Liver (tissue), 8 donors: ENCODE measurements at regions not wholly inside any gene's neighbourhood (a gene's known extent, or its start where the extent isn't known, plus 50 kb on each side); places are given as distances from the start of the nearest gene placed in this dataset.

Source experiments
- DNase-seq: peaks from one replicate; pipeline ENCODE4 v3.0.0-alpha.2; 2017; ENCODE audit warnings: low spot score
- H3K27ac ChIP-seq, 2 donors: one replicate each; pipeline ENCODE4 v1.7.0; 2013; ENCODE audit warnings: inconsistent platforms in 2 of 2, low read length in 2 of 2, control low read depth in 1 of 2, low read depth in 1 of 2, mild to moderate bottlenecking in 1 of 2
- H3K27me3 ChIP-seq, 4 donors: one replicate each; pipeline versions ENCODE4 v1.6.1 to v1.7.0; 2013; ENCODE audit warnings: low read length in 3 of 4, inconsistent platforms in 1 of 4, mild to moderate bottlenecking in 1 of 4, moderate library complexity in 1 of 4; ENCODE audit not compliant: control insufficient read depth in 4 of 4, insufficient read depth in 4 of 4
- H3K36me3 ChIP-seq, 4 donors: one replicate each; pipeline versions ENCODE4 v1.6.1 to v1.7.0; 2013; ENCODE audit warnings: low read length in 3 of 4, mild to moderate bottlenecking in 3 of 4, low read depth in 1 of 4, moderate library complexity in 1 of 4; ENCODE audit not compliant: control insufficient read depth in 4 of 4, insufficient read depth in 3 of 4
- H3K4me1 ChIP-seq, 4 donors: one replicate each; pipeline versions ENCODE4 v1.6.1 to v1.7.0; 2013; ENCODE audit warnings: low read length in 3 of 4, mild to moderate bottlenecking in 3 of 4, moderate library complexity in 1 of 4; ENCODE audit not compliant: control insufficient read depth in 4 of 4, insufficient read depth in 4 of 4
- H3K4me3 ChIP-seq, 3 donors: one replicate each; pipeline versions ENCODE4 v1.6.1 to v1.7.0; 2013; ENCODE audit warnings: low read length in 3 of 3, control low read depth in 1 of 3, low read depth in 1 of 3, mild to moderate bottlenecking in 1 of 3
- H3K9ac ChIP-seq, 2 donors: one replicate each; pipeline ENCODE4 v1.7.0; 2013; ENCODE audit warnings: low read length in 2 of 2, mild to moderate bottlenecking in 2 of 2, moderate library complexity in 2 of 2, control low read depth in 1 of 2, low read depth in 1 of 2
- H3K9me3 ChIP-seq, 4 donors: one replicate each; pipeline versions ENCODE4 v1.6.1 to v1.7.0; 2013; ENCODE audit warnings: low read length in 3 of 4; ENCODE audit not compliant: control insufficient read depth in 4 of 4
- CTCF ChIP-seq: fragments of 150-350 bp; IDR thresholded peaks from 2 replicates; pipeline ENCODE4 v1.5.1; 2017; ENCODE audit warnings: improper control_type of control experiment, low read depth, low read length; ENCODE audit not compliant: missing input control
- EGR1 ChIP-seq, 2 donors: IDR thresholded peaks; 2 replicates each; pipeline ENCODE4 v1.6.1; 2016 to 2018; ENCODE audit warnings: antibody characterized with exemption in 2 of 2, low read depth in 2 of 2
- FOXA1 ChIP-seq: IDR thresholded peaks from 2 replicates; pipeline ENCODE4 v1.6.1; 2016; ENCODE audit warnings: antibody characterized with exemption
- GABPA ChIP-seq, 2 donors: IDR thresholded peaks in 1 of 2; conservative IDR thresholded peaks in 1 of 2; 2 replicates each; pipeline ENCODE4 v1.6.1; 2016; ENCODE audit warnings: antibody characterized with exemption in 2 of 2, mild to moderate bottlenecking in 1 of 2, moderate library complexity in 1 of 2
- HNF4A ChIP-seq, 2 donors: conservative IDR thresholded peaks; 2 replicates each; pipeline ENCODE4 v1.6.1; 2016; ENCODE audit warnings: antibody characterized with exemption in 2 of 2, mild to moderate bottlenecking in 2 of 2
- HNF4G ChIP-seq: IDR thresholded peaks from 2 replicates; pipeline ENCODE4 v1.6.1; 2016; ENCODE audit warnings: antibody characterized with exemption
- JUND ChIP-seq, 2 donors: IDR thresholded peaks; 2 replicates each; pipeline ENCODE4 v1.6.1; 2016; ENCODE audit warnings: antibody characterized with exemption in 2 of 2
- MAX ChIP-seq: IDR thresholded peaks from 2 replicates; pipeline ENCODE4 v1.6.1; 2016; ENCODE audit warnings: antibody characterized with exemption
- NR2F2 ChIP-seq: IDR thresholded peaks from 2 replicates; pipeline ENCODE4 v1.6.1; 2016; ENCODE audit warnings: antibody characterized with exemption
- RAD21 ChIP-seq, 2 donors: IDR thresholded peaks; 2 replicates each; pipeline ENCODE4 v1.6.1; 2016; ENCODE audit warnings: antibody characterized with exemption in 2 of 2, mild to moderate bottlenecking in 2 of 2
- REST ChIP-seq: IDR thresholded peaks from 2 replicates; pipeline ENCODE4 v1.6.1; 2016; ENCODE audit warnings: antibody characterized with exemption, mild to moderate bottlenecking
- RXRA ChIP-seq, 2 donors: IDR thresholded peaks; 2 replicates each; pipeline ENCODE4 v1.6.1; 2017 to 2018; ENCODE audit warnings: antibody characterized with exemption in 2 of 2, mild to moderate bottlenecking in 1 of 2
- SP1 ChIP-seq: IDR thresholded peaks from 2 replicates; pipeline ENCODE4 v1.6.1; 2018; ENCODE audit warnings: antibody characterized with exemption, mild to moderate bottlenecking
- TAF1 ChIP-seq: conservative IDR thresholded peaks from 2 replicates; pipeline ENCODE4 v1.6.1; 2016; ENCODE audit warnings: antibody characterized with exemption, mild to moderate bottlenecking
- YY1 ChIP-seq: IDR thresholded peaks from 2 replicates; pipeline ENCODE4 v1.6.1; 2016; ENCODE audit warnings: antibody characterized with exemption, mild to moderate bottlenecking
- ZBTB33 ChIP-seq: IDR thresholded peaks from 2 replicates; pipeline ENCODE4 v1.6.1; 2016; ENCODE audit warnings: antibody characterized with exemption
- WGBS: extraction: QIAGEN DNeasy Blood & Tissue Kit; methylation state at CpG from one replicate; pipeline ENCODE4 v1.1.7; 2013; 5-methylcytosine and 5-hydroxymethylcytosine counted together
- TF ChIP-seq, protein P1 (sequence below): IDR thresholded peaks from 2 replicates; pipeline ENCODE4 v1.6.1; 2016; ENCODE audit warnings: antibody characterized with exemption
- donor health status: healthy.
- donor health status: healthy.
- donor health status: healthy.
- donor health status: healthy.
- donor health status: healthy.

DNA sequence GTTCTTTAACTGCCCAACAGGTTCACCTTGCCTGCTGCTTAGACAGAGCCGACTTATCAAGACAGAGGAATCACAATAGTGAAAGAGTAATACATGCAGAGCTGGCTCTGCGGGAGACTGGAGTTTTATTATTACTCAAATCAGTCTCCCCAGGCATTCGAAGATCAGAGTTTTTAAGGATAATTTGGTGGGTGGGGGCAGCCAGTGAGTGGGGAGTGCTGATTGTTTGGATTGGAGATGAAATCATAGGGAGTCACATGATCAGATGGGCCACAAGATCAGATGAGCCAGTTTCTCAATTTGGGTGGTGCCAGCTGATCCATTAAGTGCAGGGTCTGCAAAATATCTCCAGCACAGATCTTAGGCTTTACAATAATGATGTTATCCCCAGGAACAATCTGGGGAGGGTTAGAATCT is 131.3 kb downstream of the AKR1D1 start:
- TF ChIP-seq CTCF (no peak), RXRA (IDR thresholded peaks at IDR 0.05) (no peak), GABPA (IDR thresholded peaks at IDR 0.05 in 1 of 2, conservative IDR thresholded peaks at IDR 0.05 in 1 of 2) (no peak), REST (no peak), NR2F2 (no peak), RAD21 (IDR thresholded peaks at IDR 0.05) (no peak), JUND (IDR thresholded peaks at IDR 0.05) (no peak), HNF4G (no peak), HNF4A (conservative IDR thresholded peaks at IDR 0.05) (no peak), ZBTB33 (no peak), TAF1 (no peak), FOXA1 (no peak), MAX (no peak), EGR1 (IDR thresholded peaks at IDR 0.05; ENCODE audit: low read depth in 2 of 2) (no peak), SP1 (no peak), YY1 (no peak)
- TF ChIP-seq, protein P1, sequence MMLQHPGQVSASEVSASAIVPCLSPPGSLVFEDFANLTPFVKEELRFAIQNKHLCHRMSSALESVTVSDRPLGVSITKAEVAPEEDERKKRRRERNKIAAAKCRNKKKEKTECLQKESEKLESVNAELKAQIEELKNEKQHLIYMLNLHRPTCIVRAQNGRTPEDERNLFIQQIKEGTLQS = no peak
- Histone ChIP-seq H3K36me3 (no peaks in the 10 kb centered on the region), H3K27me3 (no peaks in the 10 kb centered on the region), H3K9ac (no peak overlapping the region), H3K4me1 (peaks cover 5 to 12% (median 7%) of the 10 kb centered on the region in 4 donors), H3K27ac (no peak overlapping the region), H3K9me3 (no peaks in the 10 kb centered on the region), H3K4me3 (no peak overlapping the region)
- no peak for DNase-seq
- WGBS = 91% methylated on average over 3 of the region's 3 CpGs

- 92% methylated on average over 3 of the region's 3 CpGs for WGBS
- peaks cover 3 to 12% (median 7%) of the 10 kb centered on the region in 4 donors for H3K4me1 ChIP-seq
- no peaks in the 10 kb centered on the region for H3K9me3 ChIP-seq
- peak overlapping the region; percentile 53 to 71 for H3K27ac ChIP-seq
- TF ChIP-seq GABPA (IDR thresholded peaks at IDR 0.05 in 1 of 2, conservative IDR thresholded peaks at IDR 0.05 in 1 of 2) = no peak
- no peak for DNase-seq
- H3K4me3 ChIP-seq = no peak overlapping the region
- no peaks in the 10 kb centered on the region for H3K27me3 ChIP-seq
- no peak overlapping the region for H3K9ac ChIP-seq
- no peaks in the 10 kb centered on the region for H3K36me3 ChIP-seq
Observed at GRCh38 chr7:138208142-138208570, 131.9 kb downstream of the AKR1D1 start.
